ENCODE measurements at regions not wholly inside any gene's neighbourhood (a gene's known extent, or its start where the extent isn't known, plus 50 kb on each side); places are given as distances from the start of the nearest gene placed in this dataset.
A peak's percentile ranks its signal among the peaks of the same experiment; 100 is the strongest.

- no peak for DNase-seq (ENCODE audit: low spot score)
Observed at GRCh38 chr17:77266891-77267341, 126.1 kb downstream of the SEC14L1 start.

GRCh38 chr17:77269696-77270681, 129.2 kb downstream of the SEC14L1 start:
- no peak for DNase-seq (ENCODE audit: low spot score)

GRCh38 chr17:77271411-77271810, 130.6 kb downstream of the SEC14L1 start:
- no peak for DNase-seq (ENCODE audit: low spot score)

- no peak for DNase-seq (ENCODE audit: low spot score)
Observed at GRCh38 chr17:77273397-77274085, 132.8 kb downstream of the SEC14L1 start.

GRCh38 chr17:77274096-77274845, 133.5 kb downstream of the SEC14L1 start:
- no peak for DNase-seq (ENCODE audit: low spot score)

- no peak for DNase-seq (ENCODE audit: low spot score)
Observed at GRCh38 chr17:77279448-77280303, 138.9 kb downstream of the SEC14L1 start.

- no peak for DNase-seq (ENCODE audit: low spot score)
Observed at GRCh38 chr17:77280304-77281121, 139.7 kb downstream of the SEC14L1 start.

GRCh38 chr17:77281122-77281903, 140.5 kb downstream of the SEC14L1 start:
- peak; percentile 60 for DNase-seq (ENCODE audit: low spot score)

GRCh38 chr17:77281904-77282367, 141.2 kb downstream of the SEC14L1 start:
- DNase-seq (ENCODE audit: low spot score): no peak

GRCh38 chr17:77282524-77283515, 142.1 kb downstream of the SEC14L1 start:
- no peak for DNase-seq (ENCODE audit: low spot score)

- DNase-seq (ENCODE audit: low spot score): no peak
Observed at GRCh38 chr17:77284023-77284617, 143.4 kb downstream of the SEC14L1 start.

GRCh38 chr17:77285594-77286390, 145.0 kb downstream of the SEC14L1 start:
- no peak for DNase-seq (ENCODE audit: low spot score)

- no peak for DNase-seq (ENCODE audit: low spot score)
Observed at GRCh38 chr17:77286391-77286640, 145.5 kb downstream of the SEC14L1 start.

GRCh38 chr17:77286641-77287431, 146.1 kb downstream of the SEC14L1 start:
- DNase-seq (ENCODE audit: low spot score): no peak

GRCh38 chr17:77287432-77288068, 146.8 kb downstream of the SEC14L1 start:
- no peak for DNase-seq (ENCODE audit: low spot score)

GRCh38 chr17:77288115-77288619, 147.4 kb downstream of the SEC14L1 start:
- no peak for DNase-seq (ENCODE audit: low spot score)
